HEK293 (cell line): ENCODE measurements at regions not wholly inside any gene's neighbourhood (a gene's known extent, or its start where the extent isn't known, plus 50 kb on each side); places are given as distances from the start of the nearest gene placed in this dataset.

ENCODE experiments used
- CTCF ChIA-PET: fragments of 350-600 bp; formaldehyde crosslinking; extraction: SDS; loops from one replicate; lab custom pipeline; 2021; ENCODE audit warnings: antibody characterized with exemption; lab: Yijun Ruan, JAX
- POLR2A ChIA-PET: fragments of 300-600 bp; formaldehyde crosslinking; extraction: SDS; loops from one replicate; lab custom pipeline; 2020; ENCODE audit warnings: antibody characterized with exemption, inconsistent platforms; lab: Yijun Ruan, JAX
- H3K27ac ChIP-seq: fragments of 200-500 bp; sonication (Bioruptor generic); 2 replicates; pipeline ENCODE4 v1.5.1; 2014; ENCODE audit warnings: low read depth, low read length, control low read depth, inconsistent platforms; ENCODE audit errors: extremely low read depth
- H3K36me3 ChIP-seq, 2 experiments: fragments of 200-500 bp in 1 of 2; sonication (Bioruptor generic) in 1 of 2; 1 replicate in 1 of 2; 2 replicates in 1 of 2; pipeline ENCODE4 v1.5.1; 2014 to 2017; ENCODE audit warnings: inconsistent platforms in 2 of 2, low read length in 2 of 2; ENCODE audit not compliant: control insufficient read depth in 2 of 2, insufficient read depth in 1 of 2
- H3K4me1 ChIP-seq: fragments of 200-500 bp; sonication (Bioruptor generic); 2 replicates; pipeline ENCODE4 v1.5.1; 2014; ENCODE audit warnings: mild to moderate bottlenecking, low read length, inconsistent platforms; ENCODE audit not compliant: control insufficient read depth, insufficient read depth
- H3K4me3 ChIP-seq: 2 replicates; pipeline ENCODE4 v1.5.1; 2011; ENCODE audit warnings: low read depth, mild to moderate bottlenecking, control low read depth, low read length, moderate library complexity
- H3K9me3 ChIP-seq: fragments of 200-500 bp; sonication (Bioruptor generic); 2 replicates; pipeline ENCODE4 v1.5.1; 2014; ENCODE audit warnings: low read depth, low read length, inconsistent platforms; ENCODE audit not compliant: control insufficient read depth, insufficient read depth
- HIC1 ChIP-seq: fragments of 450-650 bp; formaldehyde crosslinking; IDR thresholded peaks from 2 replicates; pipeline ENCODE4 v1.5.1; 2016; ENCODE audit warnings: missing biosample characterization, missing genetic modification characterization
- PRDM10 ChIP-seq: fragments of 450-650 bp; formaldehyde crosslinking; IDR thresholded peaks from 2 replicates; pipeline ENCODE4 v1.5.1; 2016; ENCODE audit warnings: missing biosample characterization, missing genetic modification characterization
- PRDM2 ChIP-seq: fragments of 450-650 bp; formaldehyde crosslinking; IDR thresholded peaks from 2 replicates; pipeline ENCODE4 v1.5.1; 2016; ENCODE audit warnings: missing biosample characterization, missing genetic modification characterization, borderline replicate concordance
- TRIM28 ChIP-seq: IDR thresholded peaks from 2 replicates; pipeline ENCODE4 v1.6.1; 2011; ENCODE audit warnings: low read length, control low read depth, borderline replicate concordance
- ZNF133 ChIP-seq: fragments of 450-650 bp; formaldehyde crosslinking; IDR thresholded peaks from 2 replicates; pipeline ENCODE4 v1.5.1; 2016; ENCODE audit warnings: missing biosample characterization, missing genetic modification characterization
- ZNF138 ChIP-seq: fragments of 450-650 bp; formaldehyde crosslinking; IDR thresholded peaks from 2 replicates; pipeline ENCODE4 v1.5.1; 2016; ENCODE audit warnings: missing biosample characterization, missing genetic modification characterization, borderline replicate concordance
- ZNF266 ChIP-seq: fragments of 450-650 bp; formaldehyde crosslinking; IDR thresholded peaks from 2 replicates; pipeline ENCODE4 v1.5.1; 2016; ENCODE audit warnings: missing biosample characterization, missing genetic modification characterization, low read depth
- ZNF391 ChIP-seq: fragments of 450-650 bp; formaldehyde crosslinking; IDR thresholded peaks from 2 replicates; pipeline ENCODE4 v1.5.1; 2016; ENCODE audit warnings: low read depth, missing biosample characterization, missing genetic modification characterization, borderline replicate concordance
- ZNF426 ChIP-seq: fragments of 450-650 bp; formaldehyde crosslinking; IDR thresholded peaks from 2 replicates; pipeline ENCODE4 v1.5.1; 2017; ENCODE audit warnings: missing biosample characterization, missing genetic modification characterization, mild to moderate bottlenecking, inconsistent platforms, moderate library complexity
- ZNF513 ChIP-seq: fragments of 450-650 bp; IDR thresholded peaks from 2 replicates; pipeline ENCODE4 v1.5.1; 2018; ENCODE audit warnings: missing biosample characterization, missing genetic modification characterization
- ZNF639 ChIP-seq: fragments of 450-650 bp; formaldehyde crosslinking; IDR thresholded peaks from 2 replicates; pipeline ENCODE4 v1.5.1; 2016; ENCODE audit warnings: missing biosample characterization, missing genetic modification characterization
- ZNF692 ChIP-seq: fragments of 450-650 bp; formaldehyde crosslinking; IDR thresholded peaks from 2 replicates; pipeline ENCODE4 v1.5.1; 2016; ENCODE audit warnings: missing biosample characterization, missing genetic modification characterization
- ZNF768 ChIP-seq: fragments of 450-650 bp; formaldehyde crosslinking; IDR thresholded peaks from 2 replicates; pipeline ENCODE4 v1.5.1; 2018; ENCODE audit warnings: missing biosample characterization, mild to moderate bottlenecking, missing genetic modification characterization
- ZNF777 ChIP-seq: fragments of 450-650 bp; formaldehyde crosslinking; IDR thresholded peaks from 2 replicates; pipeline ENCODE4 v1.5.1; 2017; ENCODE audit warnings: missing biosample characterization, missing genetic modification characterization, borderline replicate concordance
- ZNF843 ChIP-seq: fragments of 450-650 bp; formaldehyde crosslinking; IDR thresholded peaks from 2 replicates; pipeline ENCODE4 v1.5.1; 2016; ENCODE audit warnings: missing biosample characterization, missing genetic modification characterization

- ChIA-PET POLR2A (no interaction called here), CTCF (interaction anchor here (0.5 to 4.1 kb wide), 3 partner anchors 10 to 775 kb away, joined by 3 to 22 read pairs (median 4); no protein-coding TSS in a partner anchor)
- Histone ChIP-seq H3K4me1 (no peaks in the 10 kb centered on the region), H3K27ac (no peak overlapping the region), H3K36me3 (no peaks in the 10 kb centered on the region), H3K4me3 (no peak overlapping the region), H3K9me3 (no peaks in the 10 kb centered on the region)
- no peak for TF ChIP-seq ZNF777 (tag by site-specific recombination)
- no peak for TF ChIP-seq ZNF426 (tag by site-specific recombination)
- no peak for TF ChIP-seq ZNF391
- TF ChIP-seq TRIM28: no peak
Observed at GRCh38 chr7:35530124-35531109, 164.5 kb downstream of the HERPUD2 start.

- TF ChIP-seq ZNF513 (tag by site-specific recombination): no peak
- no peak for TF ChIP-seq HIC1 (tag by site-specific recombination)
- no peak for TF ChIP-seq PRDM2 (tag by site-specific recombination)
- no peak for TF ChIP-seq ZNF266
- no peak for TF ChIP-seq ZNF138 (tag by site-specific recombination)
- no peak for TF ChIP-seq PRDM10 (tag by site-specific recombination)
- no peak for TF ChIP-seq ZNF692 (tag by site-specific recombination)
- no peak for TF ChIP-seq ZNF843
- no peak for TF ChIP-seq ZNF133
- TF ChIP-seq ZNF768 (tag by site-specific recombination): no peak
- no peak for TF ChIP-seq ZNF639 (tag by site-specific recombination)
- no peaks in the 10 kb centered on the region for H3K9me3 ChIP-seq
- CTCF ChIA-PET: interaction anchor here (4.1 kb wide), 1 partner anchor 10 kb away, joined by 22 read pairs; no protein-coding TSS in a partner anchor
- H3K27ac ChIP-seq: no peak overlapping the region
- POLR2A ChIA-PET: no interaction called here
- no peaks in the 10 kb centered on the region for H3K4me1 ChIP-seq
- no peak overlapping the region for H3K4me3 ChIP-seq
- H3K36me3 ChIP-seq: no peaks in the 10 kb centered on the region
Observed at GRCh38 chr7:35529713-35530112, 165.2 kb downstream of the HERPUD2 start.
